HEK293 (cell line): ENCODE measurements at regions not wholly inside any gene's neighbourhood (a gene's known extent, or its start where the extent isn't known, plus 50 kb on each side); places are given as distances from the start of the nearest gene placed in this dataset.
"Not testable (repeated sequence)": the region's sequence is repeated elsewhere in the genome, so short reads cannot be mapped to it uniquely, and the experiment has no call there.

Experiments used
- CTCF ChIA-PET: fragments of 350-600 bp; formaldehyde crosslinking; extraction: SDS; loops from one replicate; lab custom pipeline; 2021; ENCODE audit warnings: antibody characterized with exemption; lab: Yijun Ruan, JAX
- POLR2A ChIA-PET: fragments of 300-600 bp; formaldehyde crosslinking; extraction: SDS; loops from one replicate; lab custom pipeline; 2020; ENCODE audit warnings: antibody characterized with exemption, inconsistent platforms; lab: Yijun Ruan, JAX
- H3K27ac ChIP-seq: fragments of 200-500 bp; sonication (Bioruptor generic); 2 replicates; pipeline ENCODE4 v1.5.1; 2014; ENCODE audit warnings: low read depth, low read length, control low read depth, inconsistent platforms; ENCODE audit errors: extremely low read depth
- H3K36me3 ChIP-seq, 2 experiments: fragments of 200-500 bp in 1 of 2; sonication (Bioruptor generic) in 1 of 2; 1 replicate in 1 of 2; 2 replicates in 1 of 2; pipeline ENCODE4 v1.5.1; 2014 to 2017; ENCODE audit warnings: inconsistent platforms in 2 of 2, low read length in 2 of 2; ENCODE audit not compliant: control insufficient read depth in 2 of 2, insufficient read depth in 1 of 2
- H3K4me1 ChIP-seq: fragments of 200-500 bp; sonication (Bioruptor generic); 2 replicates; pipeline ENCODE4 v1.5.1; 2014; ENCODE audit warnings: mild to moderate bottlenecking, low read length, inconsistent platforms; ENCODE audit not compliant: control insufficient read depth, insufficient read depth
- H3K4me3 ChIP-seq: 2 replicates; pipeline ENCODE4 v1.5.1; 2011; ENCODE audit warnings: low read depth, mild to moderate bottlenecking, control low read depth, low read length, moderate library complexity
- H3K9me3 ChIP-seq: fragments of 200-500 bp; sonication (Bioruptor generic); 2 replicates; pipeline ENCODE4 v1.5.1; 2014; ENCODE audit warnings: low read depth, low read length, inconsistent platforms; ENCODE audit not compliant: control insufficient read depth, insufficient read depth
- GLIS1 ChIP-seq: fragments of 450-650 bp; formaldehyde crosslinking; IDR thresholded peaks from 2 replicates; pipeline ENCODE4 v1.5.1; 2016; ENCODE audit warnings: missing biosample characterization, missing genetic modification characterization
- HOXC10 ChIP-seq: sonication (generic); formaldehyde crosslinking; IDR thresholded peaks from 2 replicates; pipeline ENCODE4 v1.8.1; 2023; ENCODE audit warnings: mild to moderate bottlenecking, missing genetic modification reagents
- YY1 ChIP-seq: fragments of 450-650 bp; formaldehyde crosslinking; IDR thresholded peaks from 2 replicates; pipeline ENCODE4 v1.5.1; 2018; ENCODE audit warnings: missing biosample characterization, missing genetic modification characterization
- YY2 ChIP-seq: fragments of 450-650 bp; formaldehyde crosslinking; IDR thresholded peaks from 2 replicates; pipeline ENCODE4 v1.5.1; 2016; ENCODE audit warnings: missing biosample characterization, missing genetic modification characterization
- ZNF133 ChIP-seq: fragments of 450-650 bp; formaldehyde crosslinking; IDR thresholded peaks from 2 replicates; pipeline ENCODE4 v1.5.1; 2016; ENCODE audit warnings: missing biosample characterization, missing genetic modification characterization
- ZNF16 ChIP-seq: fragments of 450-650 bp; formaldehyde crosslinking; IDR thresholded peaks from 2 replicates; pipeline ENCODE4 v1.5.1; 2016; ENCODE audit warnings: low read depth, missing biosample characterization, missing genetic modification characterization
- ZNF292 ChIP-seq: fragments of 450-650 bp; formaldehyde crosslinking; IDR thresholded peaks from 2 replicates; pipeline ENCODE4 v1.5.1; 2016; ENCODE audit warnings: low read depth, missing biosample characterization, missing genetic modification characterization, borderline replicate concordance
- ZNF354C ChIP-seq: fragments of 450-650 bp; formaldehyde crosslinking; IDR thresholded peaks from 2 replicates; pipeline ENCODE4 v1.5.1; 2016; ENCODE audit warnings: missing biosample characterization, missing genetic modification characterization, low read depth, borderline replicate concordance
- ZNF510 ChIP-seq: fragments of 450-650 bp; formaldehyde crosslinking; IDR thresholded peaks from 2 replicates; pipeline ENCODE4 v1.5.1; 2018; ENCODE audit warnings: mild to moderate bottlenecking, missing genetic modification characterization, missing biosample characterization; ENCODE audit not compliant: insufficient replicate concordance
- ZNF558 ChIP-seq: fragments of 450-650 bp; formaldehyde crosslinking; IDR thresholded peaks from 2 replicates; pipeline ENCODE4 v1.5.1; 2016; ENCODE audit warnings: missing biosample characterization, missing genetic modification characterization
- ZNF747 ChIP-seq: fragments of 450-650 bp; formaldehyde crosslinking; IDR thresholded peaks from 2 replicates; pipeline ENCODE4 v1.5.1; 2016; ENCODE audit warnings: missing biosample characterization, missing genetic modification characterization
- ZNF777 ChIP-seq: fragments of 450-650 bp; formaldehyde crosslinking; IDR thresholded peaks from 2 replicates; pipeline ENCODE4 v1.5.1; 2017; ENCODE audit warnings: missing biosample characterization, missing genetic modification characterization, borderline replicate concordance
- ZSCAN23 ChIP-seq: fragments of 450-650 bp; formaldehyde crosslinking; IDR thresholded peaks from 2 replicates; pipeline ENCODE4 v1.5.1; 2016; ENCODE audit warnings: missing biosample characterization, missing genetic modification characterization
- ZXDB ChIP-seq: fragments of 450-650 bp; formaldehyde crosslinking; IDR thresholded peaks from 2 replicates; pipeline ENCODE4 v1.5.1; 2016; ENCODE audit warnings: missing biosample characterization, missing genetic modification characterization
- TF ChIP-seq, protein P1 (sequence below): fragments of 450-650 bp; formaldehyde crosslinking; IDR thresholded peaks from 2 replicates; pipeline ENCODE4 v1.5.1; 2016; ENCODE audit warnings: missing biosample characterization, missing genetic modification characterization
- TF ChIP-seq, protein P2 (sequence below): fragments of 450-650 bp; formaldehyde crosslinking; IDR thresholded peaks from 2 replicates; pipeline ENCODE4 v1.5.1; 2016; ENCODE audit warnings: missing biosample characterization, missing genetic modification characterization
- TF ChIP-seq, protein P3 (sequence below): fragments of 450-650 bp; formaldehyde crosslinking; IDR thresholded peaks from 2 replicates; pipeline ENCODE4 v1.5.1; 2017; ENCODE audit warnings: missing biosample characterization, missing genetic modification characterization
- TF ChIP-seq, protein P4 (sequence below): fragments of 450-650 bp; formaldehyde crosslinking; IDR thresholded peaks from 2 replicates; pipeline ENCODE4 v1.5.1; 2017; ENCODE audit warnings: missing biosample characterization, missing genetic modification characterization

DNA sequence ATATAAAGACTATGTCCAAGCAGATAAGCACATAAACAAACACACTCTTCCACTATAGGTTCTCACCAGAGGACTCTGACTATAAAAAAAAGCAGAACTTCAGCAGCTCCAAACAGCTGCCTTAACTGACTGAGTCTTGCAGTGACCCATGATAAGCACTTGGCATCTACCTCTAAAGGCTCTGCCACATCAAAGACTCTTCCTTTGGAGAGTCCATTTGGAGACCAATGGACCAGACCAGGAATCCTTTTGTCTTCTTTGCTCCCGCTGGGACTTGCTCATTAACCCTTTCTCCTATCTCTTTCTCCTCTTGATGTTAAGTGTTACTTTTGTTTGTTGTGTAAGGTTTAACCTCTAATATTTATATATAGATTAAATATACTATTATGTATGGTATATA, 424.1 kb downstream of the RSL24D1 start:
- Histone ChIP-seq H3K4me3 (no peak overlapping the region), H3K4me1 (no peaks in the 10 kb centered on the region), H3K36me3 (no peaks in the 10 kb centered on the region), H3K9me3 (no peaks in the 10 kb centered on the region), H3K27ac (no peak overlapping the region)
- POLR2A ChIA-PET: no interaction called here
- TF ChIP-seq, protein P1, sequence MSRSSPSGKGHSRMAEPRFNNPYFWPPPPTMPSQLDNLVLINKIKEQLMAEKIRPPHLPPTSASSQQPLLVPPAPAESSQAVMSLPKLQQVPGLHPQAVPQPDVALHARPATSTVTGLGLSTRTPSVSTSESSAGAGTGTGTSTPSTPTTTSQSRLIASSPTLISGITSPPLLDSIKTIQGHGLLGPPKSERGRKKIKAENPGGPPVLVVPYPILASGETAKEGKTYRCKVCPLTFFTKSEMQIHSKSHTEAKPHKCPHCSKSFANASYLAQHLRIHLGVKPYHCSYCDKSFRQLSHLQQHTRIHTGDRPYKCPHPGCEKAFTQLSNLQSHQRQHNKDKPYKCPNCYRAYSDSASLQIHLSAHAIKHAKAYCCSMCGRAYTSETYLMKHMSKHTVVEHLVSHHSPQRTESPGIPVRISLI: no peak
- TF ChIP-seq ZNF510 (tag by site-specific recombination) (no peak), YY1 (tag by site-specific recombination) (no peak), YY2 (tag by site-specific recombination) (no peak), ZNF747 (tag by site-specific recombination) (no peak), ZNF133 (tag by site-specific recombination) (no peak), ZNF354C (no peak)
- TF ChIP-seq, protein P2, sequence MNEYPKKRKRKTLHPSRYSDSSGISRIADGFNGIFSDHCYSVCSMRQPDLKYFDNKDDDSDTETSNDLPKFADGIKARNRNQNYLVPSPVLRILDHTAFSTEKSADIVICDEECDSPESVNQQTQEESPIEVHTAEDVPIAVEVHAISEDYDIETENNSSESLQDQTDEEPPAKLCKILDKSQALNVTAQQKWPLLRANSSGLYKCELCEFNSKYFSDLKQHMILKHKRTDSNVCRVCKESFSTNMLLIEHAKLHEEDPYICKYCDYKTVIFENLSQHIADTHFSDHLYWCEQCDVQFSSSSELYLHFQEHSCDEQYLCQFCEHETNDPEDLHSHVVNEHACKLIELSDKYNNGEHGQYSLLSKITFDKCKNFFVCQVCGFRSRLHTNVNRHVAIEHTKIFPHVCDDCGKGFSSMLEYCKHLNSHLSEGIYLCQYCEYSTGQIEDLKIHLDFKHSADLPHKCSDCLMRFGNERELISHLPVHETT (tag by site-specific recombination): no peak
- CTCF ChIA-PET: no interaction called here

DNA sequence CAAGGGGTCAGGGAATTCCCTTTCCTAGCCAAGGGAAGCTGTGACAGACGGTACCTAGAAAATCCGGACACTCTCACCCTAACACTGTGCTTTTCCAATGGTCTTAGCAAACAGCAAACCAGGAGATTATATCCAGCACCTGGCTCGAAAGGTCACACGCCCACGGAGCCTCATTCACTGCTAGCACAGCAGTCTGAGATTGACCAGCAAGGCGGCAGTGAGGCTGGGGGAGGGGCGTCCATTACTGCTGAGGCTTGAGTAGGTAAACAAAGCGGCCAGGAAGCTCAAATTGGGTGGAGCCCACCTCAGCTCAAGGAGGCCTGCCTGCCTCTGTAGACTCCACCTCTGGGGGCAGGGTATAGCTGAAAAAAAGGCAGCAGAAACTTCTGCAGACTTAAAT, 447.3 kb downstream of the RSL24D1 start:
- H3K9me3 ChIP-seq, POLR2A ChIA-PET, H3K4me1 ChIP-seq, H3K4me3 ChIP-seq, H3K27ac ChIP-seq, H3K36me3 ChIP-seq, CTCF ChIA-PET: not testable (repeated sequence)

DNA sequence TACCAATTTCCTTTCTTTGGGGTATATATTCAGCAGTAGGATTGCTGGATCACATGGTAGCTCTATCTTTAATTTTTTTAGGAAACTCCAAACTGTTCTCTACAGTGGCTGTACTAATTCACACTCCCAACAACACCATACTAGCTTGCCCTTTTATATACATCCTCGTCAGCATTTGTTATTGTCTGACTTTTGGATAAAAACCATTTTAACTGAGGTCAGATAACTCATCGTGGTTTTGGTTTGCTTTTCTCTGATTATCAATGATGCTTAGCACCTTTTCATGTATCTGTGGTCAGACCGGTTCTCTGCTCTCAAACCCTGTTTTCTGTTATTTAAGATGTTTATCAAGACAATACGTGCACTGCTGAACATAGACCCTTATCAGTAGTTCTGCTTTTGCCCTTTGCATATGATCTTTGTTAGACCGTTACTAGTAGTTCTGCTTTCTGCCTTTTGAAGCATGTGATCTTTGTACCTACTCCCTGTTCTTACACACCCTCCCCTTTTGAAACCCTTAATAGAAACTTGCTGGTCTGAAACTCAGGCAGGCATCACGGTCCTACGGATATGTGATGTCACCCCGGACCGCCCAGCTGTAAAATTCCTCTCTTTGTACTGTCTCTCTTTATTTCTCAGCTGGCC, 474.3 kb downstream of the RSL24D1 start:
- H3K9me3 ChIP-seq: no peaks in the 10 kb centered on the region
- TF ChIP-seq GLIS1 (tag by site-specific recombination) (no peak), ZNF777 (tag by site-specific recombination) (no peak), HOXC10 (CRISPR knock-in tag) (no peak), ZXDB (tag by site-specific recombination) (no peak), ZNF16 (tag by site-specific recombination) (no peak), ZNF292 (tag by site-specific recombination) (no peak), ZNF558 (tag by site-specific recombination) (no peak), ZSCAN23 (no peak)
- TF ChIP-seq, protein P3, sequence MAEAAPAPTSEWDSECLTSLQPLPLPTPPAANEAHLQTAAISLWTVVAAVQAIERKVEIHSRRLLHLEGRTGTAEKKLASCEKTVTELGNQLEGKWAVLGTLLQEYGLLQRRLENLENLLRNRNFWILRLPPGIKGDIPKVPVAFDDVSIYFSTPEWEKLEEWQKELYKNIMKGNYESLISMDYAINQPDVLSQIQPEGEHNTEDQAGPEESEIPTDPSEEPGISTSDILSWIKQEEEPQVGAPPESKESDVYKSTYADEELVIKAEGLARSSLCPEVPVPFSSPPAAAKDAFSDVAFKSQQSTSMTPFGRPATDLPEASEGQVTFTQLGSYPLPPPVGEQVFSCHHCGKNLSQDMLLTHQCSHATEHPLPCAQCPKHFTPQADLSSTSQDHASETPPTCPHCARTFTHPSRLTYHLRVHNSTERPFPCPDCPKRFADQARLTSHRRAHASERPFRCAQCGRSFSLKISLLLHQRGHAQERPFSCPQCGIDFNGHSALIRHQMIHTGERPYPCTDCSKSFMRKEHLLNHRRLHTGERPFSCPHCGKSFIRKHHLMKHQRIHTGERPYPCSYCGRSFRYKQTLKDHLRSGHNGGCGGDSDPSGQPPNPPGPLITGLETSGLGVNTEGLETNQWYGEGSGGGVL: no peak
- TF ChIP-seq, protein P4, sequence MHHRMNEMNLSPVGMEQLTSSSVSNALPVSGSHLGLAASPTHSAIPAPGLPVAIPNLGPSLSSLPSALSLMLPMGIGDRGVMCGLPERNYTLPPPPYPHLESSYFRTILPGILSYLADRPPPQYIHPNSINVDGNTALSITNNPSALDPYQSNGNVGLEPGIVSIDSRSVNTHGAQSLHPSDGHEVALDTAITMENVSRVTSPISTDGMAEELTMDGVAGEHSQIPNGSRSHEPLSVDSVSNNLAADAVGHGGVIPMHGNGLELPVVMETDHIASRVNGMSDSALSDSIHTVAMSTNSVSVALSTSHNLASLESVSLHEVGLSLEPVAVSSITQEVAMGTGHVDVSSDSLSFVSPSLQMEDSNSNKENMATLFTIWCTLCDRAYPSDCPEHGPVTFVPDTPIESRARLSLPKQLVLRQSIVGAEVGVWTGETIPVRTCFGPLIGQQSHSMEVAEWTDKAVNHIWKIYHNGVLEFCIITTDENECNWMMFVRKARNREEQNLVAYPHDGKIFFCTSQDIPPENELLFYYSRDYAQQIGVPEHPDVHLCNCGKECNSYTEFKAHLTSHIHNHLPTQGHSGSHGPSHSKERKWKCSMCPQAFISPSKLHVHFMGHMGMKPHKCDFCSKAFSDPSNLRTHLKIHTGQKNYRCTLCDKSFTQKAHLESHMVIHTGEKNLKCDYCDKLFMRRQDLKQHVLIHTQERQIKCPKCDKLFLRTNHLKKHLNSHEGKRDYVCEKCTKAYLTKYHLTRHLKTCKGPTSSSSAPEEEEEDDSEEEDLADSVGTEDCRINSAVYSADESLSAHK: no peak
- TF ChIP-seq, all 188 proteins: peak for 0
- Histone ChIP-seq H3K27ac (no peak overlapping the region), H3K4me1 (no peaks in the 10 kb centered on the region), H3K36me3 (no peaks in the 10 kb centered on the region), H3K4me3 (no peak overlapping the region)
- ChIA-PET POLR2A (no interaction called here), CTCF (no interaction called here)
